Astrocyte (in vitro differentiated cells and primary cell): ENCODE measurements at regions not wholly inside any gene's neighbourhood (a gene's known extent, or its start where the extent isn't known, plus 50 kb on each side); places are given as distances from the start of the nearest gene placed in this dataset.

Source experiments
- DNase-seq: peaks from one replicate; pipeline ENCODE4 v3.0.0-alpha.2; 2010; ENCODE audit warnings: low read depth
- FAIRE-seq: peaks from 2 replicates; lab custom pipeline; 2011; peaks lifted over from hg19 to GRCh38; lab: Jason Lieb, UNC
- H2AFZ ChIP-seq: 2 replicates; pipeline ENCODE4 v1.6.0; 2012; ENCODE audit warnings: low read depth, low read length, inconsistent platforms
- H3K27ac ChIP-seq: 2 replicates; pipeline ENCODE4 v1.5.1; 2011; ENCODE audit warnings: low read depth, low read length, inconsistent platforms
- H3K27me3 ChIP-seq: 2 replicates; pipeline ENCODE4 v1.6.0; 2011; ENCODE audit warnings: low read length, inconsistent platforms; ENCODE audit not compliant: insufficient read depth
- H3K36me3 ChIP-seq: 2 replicates; pipeline ENCODE4 v1.5.1; 2011; ENCODE audit warnings: low read length, inconsistent platforms; ENCODE audit not compliant: insufficient read depth
- H3K4me1 ChIP-seq: 2 replicates; pipeline ENCODE4 v1.5.1; 2011; ENCODE audit warnings: low read length, inconsistent platforms; ENCODE audit not compliant: insufficient read depth
- H3K4me2 ChIP-seq: 2 replicates; pipeline ENCODE4 v1.6.0; 2012; ENCODE audit warnings: low read length, inconsistent platforms
- H3K4me3 ChIP-seq: 2 replicates; pipeline ENCODE4 v1.5.1; 2011; ENCODE audit warnings: low read depth, mild to moderate bottlenecking, low read length, inconsistent platforms; ENCODE audit not compliant: insufficient read depth
- H3K79me2 ChIP-seq: 2 replicates; pipeline ENCODE4 v1.6.0; 2012; ENCODE audit warnings: mild to moderate bottlenecking, low read length, inconsistent platforms; ENCODE audit not compliant: insufficient read depth
- H3K9ac ChIP-seq: 2 replicates; pipeline ENCODE4 v1.6.0; 2012; ENCODE audit warnings: mild to moderate bottlenecking, low read length, inconsistent platforms
- H3K9me3 ChIP-seq: 2 replicates; pipeline ENCODE4 v1.5.1; 2012; ENCODE audit warnings: low read depth, mild to moderate bottlenecking, low read length, inconsistent platforms; ENCODE audit not compliant: insufficient read depth
- H4K20me1 ChIP-seq: 2 replicates; pipeline ENCODE4 v1.6.0; 2012; ENCODE audit warnings: low read length, inconsistent platforms; ENCODE audit not compliant: insufficient read depth
- H3K27ac Mint-ChIP-seq: one replicate; pipeline ENCODE4 v1.8.0; 2021; ENCODE audit warnings: mild to moderate bottlenecking, mixed read lengths; ENCODE audit not compliant: unreplicated experiment
- H3K27me3 Mint-ChIP-seq: one replicate; pipeline ENCODE4 v1.8.0; 2021; ENCODE audit warnings: low read depth, mixed read lengths; ENCODE audit not compliant: unreplicated experiment
- H3K36me3 Mint-ChIP-seq: one replicate; pipeline ENCODE4 v1.8.0; 2021; ENCODE audit warnings: low read depth, mixed read lengths; ENCODE audit not compliant: unreplicated experiment
- H3K4me1 Mint-ChIP-seq: one replicate; pipeline ENCODE4 v1.8.0; 2021; ENCODE audit warnings: low read depth, mixed read lengths; ENCODE audit not compliant: unreplicated experiment
- H3K4me3 Mint-ChIP-seq: one replicate; pipeline ENCODE4 v1.8.0; 2021; ENCODE audit warnings: mild to moderate bottlenecking, moderate library complexity, mixed read lengths; ENCODE audit not compliant: unreplicated experiment
- H3K9me3 Mint-ChIP-seq: one replicate; pipeline ENCODE4 v1.8.0; 2021; ENCODE audit warnings: mild to moderate bottlenecking, mixed read lengths; ENCODE audit not compliant: unreplicated experiment
- CTCF ChIP-seq: IDR thresholded peaks from 2 replicates; pipeline ENCODE4 v1.5.1; 2011; ENCODE audit warnings: low read depth, mild to moderate bottlenecking, inconsistent platforms, low read length, moderate library complexity; ENCODE audit not compliant: insufficient read depth
- EZH2 ChIP-seq: IDR thresholded peaks from 2 replicates; pipeline ENCODE4 v1.6.1; 2012; ENCODE audit warnings: mild to moderate bottlenecking, low read length, inconsistent platforms; ENCODE audit not compliant: insufficient read depth

- TF ChIP-seq CTCF = no peak
- H3K27me3 Mint-ChIP-seq = no peaks in the 10 kb centered on the region
- DNase-seq (no peak), FAIRE-seq (no peak)
- Histone ChIP-seq H3K4me1 (no peaks in the 10 kb centered on the region), H3K36me3 (no peaks in the 10 kb centered on the region), H2AFZ (no peak overlapping the region), H3K4me2 (no peak overlapping the region), H4K20me1 (no peaks in the 10 kb centered on the region), H3K27me3 (no peaks in the 10 kb centered on the region), H3K9ac (no peak overlapping the region), H3K79me2 (no peaks in the 10 kb centered on the region), H3K9me3 (no peaks in the 10 kb centered on the region), H3K27ac (no peak overlapping the region), H3K4me3 (no peak overlapping the region)
- no peak overlapping the region for H3K27ac Mint-ChIP-seq
- H3K9me3 Mint-ChIP-seq = peaks cover 1% of the 10 kb centered on the region
- H3K4me1 Mint-ChIP-seq = no peaks in the 10 kb centered on the region
- no peak overlapping the region for H3K4me3 Mint-ChIP-seq
- no peaks in the 10 kb centered on the region for H3K36me3 Mint-ChIP-seq
Observed at GRCh38 chr13:34619326-34619725, 322.7 kb upstream of the NBEA start.

DNA sequence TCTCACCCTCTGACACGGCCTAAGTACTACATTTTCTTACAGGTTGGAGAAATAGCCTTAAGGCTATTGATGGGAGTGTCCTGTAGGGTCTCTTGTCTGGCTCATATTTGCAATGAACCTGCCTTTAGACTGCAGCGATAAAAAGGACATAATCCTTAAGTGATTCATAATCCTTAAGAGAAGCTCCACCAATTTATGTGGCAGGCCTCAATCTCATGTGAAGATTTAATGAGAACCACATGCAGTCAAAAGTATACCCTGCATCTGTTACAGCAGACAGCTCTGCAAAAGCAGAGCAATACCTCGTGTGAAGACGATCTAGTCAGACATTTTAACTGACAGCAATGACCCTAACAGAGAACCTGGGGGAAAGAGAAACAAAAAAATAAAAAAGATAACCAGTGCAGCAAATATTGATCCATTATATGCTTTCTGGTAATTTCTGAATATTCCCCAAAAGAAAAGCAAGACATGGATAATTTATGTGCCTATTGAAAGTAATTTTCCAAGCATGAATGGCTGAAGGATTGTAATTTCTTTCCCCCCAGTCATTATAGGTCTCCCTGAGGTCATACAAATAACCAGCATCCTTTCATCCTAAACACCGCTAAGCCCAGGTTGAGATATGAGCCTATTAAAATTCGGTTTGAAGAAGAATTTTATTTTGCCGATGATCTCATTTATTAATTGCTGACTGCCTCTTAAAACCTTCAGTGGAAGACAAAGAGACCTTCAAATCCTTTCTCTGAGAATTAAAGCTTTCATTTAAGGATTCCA lies 321.8 kb upstream of the NBEA start:
- H3K27me3 ChIP-seq = no peaks in the 10 kb centered on the region
- no peak overlapping the region for H3K4me2 ChIP-seq
- Mint-ChIP-seq H3K27me3 (no peaks in the 10 kb centered on the region), H3K4me1 (no peaks in the 10 kb centered on the region), H3K4me3 (no peak overlapping the region), H3K9me3 (peaks cover 1% of the 10 kb centered on the region), H3K27ac (no peak overlapping the region), H3K36me3 (no peaks in the 10 kb centered on the region)
- H3K79me2 ChIP-seq = no peaks in the 10 kb centered on the region
- H3K27ac ChIP-seq = no peak overlapping the region
- no peaks in the 10 kb centered on the region for H4K20me1 ChIP-seq
- FAIRE-seq (no peak), DNase-seq (no peak)
- TF ChIP-seq CTCF (no peak), EZH2 (no peak)
- H2AFZ ChIP-seq = no peak overlapping the region
- no peak overlapping the region for H3K9ac ChIP-seq
- H3K4me1 ChIP-seq = no peaks in the 10 kb centered on the region
- no peaks in the 10 kb centered on the region for H3K36me3 ChIP-seq
- H3K4me3 ChIP-seq = no peak overlapping the region
- no peaks in the 10 kb centered on the region for H3K9me3 ChIP-seq

- Mint-ChIP-seq H3K4me3 (no peak overlapping the region), H3K36me3 (no peaks in the 10 kb centered on the region), H3K4me1 (no peaks in the 10 kb centered on the region), H3K9me3 (peaks cover 1% of the 10 kb centered on the region), H3K27me3 (no peaks in the 10 kb centered on the region), H3K27ac (no peak overlapping the region)
- H3K9me3 ChIP-seq = no peaks in the 10 kb centered on the region
- H2AFZ ChIP-seq = no peak overlapping the region
- H3K79me2 ChIP-seq = no peaks in the 10 kb centered on the region
- no peak overlapping the region for H3K27ac ChIP-seq
- H3K9ac ChIP-seq = no peak overlapping the region
- H3K36me3 ChIP-seq = no peaks in the 10 kb centered on the region
- no peak for TF ChIP-seq CTCF
- no peak for TF ChIP-seq EZH2
- H3K4me2 ChIP-seq = no peak overlapping the region
- no peaks in the 10 kb centered on the region for H3K4me1 ChIP-seq
- H3K4me3 ChIP-seq = no peak overlapping the region
- no peak for FAIRE-seq
- DNase-seq = no peak
- H4K20me1 ChIP-seq = no peaks in the 10 kb centered on the region
- no peaks in the 10 kb centered on the region for H3K27me3 ChIP-seq
Observed at GRCh38 chr13:34620862-34621261, 321.2 kb upstream of the NBEA start.
